DMS114 treated with DMSO at 0.1 percent for 48 hours (cell line): ENCODE measurements at regions not wholly inside any gene's neighbourhood (a gene's known extent, or its start where the extent isn't known, plus 50 kb on each side); places are given as distances from the start of the nearest gene placed in this dataset.
"Not testable (repeated sequence)": the region's sequence is repeated elsewhere in the genome, so short reads cannot be mapped to it uniquely, and the experiment has no call there.

Source experiments
- DNase-seq: peaks from one replicate; lab custom pipeline; 2025; ENCODE audit not compliant: unreplicated experiment; lab: John Stamatoyannopoulos, UW

- DNase-seq: no peak
Measured at GRCh38 chr5:116778651-116779280, 204.1 kb upstream of the SEMA6A start.

DNA sequence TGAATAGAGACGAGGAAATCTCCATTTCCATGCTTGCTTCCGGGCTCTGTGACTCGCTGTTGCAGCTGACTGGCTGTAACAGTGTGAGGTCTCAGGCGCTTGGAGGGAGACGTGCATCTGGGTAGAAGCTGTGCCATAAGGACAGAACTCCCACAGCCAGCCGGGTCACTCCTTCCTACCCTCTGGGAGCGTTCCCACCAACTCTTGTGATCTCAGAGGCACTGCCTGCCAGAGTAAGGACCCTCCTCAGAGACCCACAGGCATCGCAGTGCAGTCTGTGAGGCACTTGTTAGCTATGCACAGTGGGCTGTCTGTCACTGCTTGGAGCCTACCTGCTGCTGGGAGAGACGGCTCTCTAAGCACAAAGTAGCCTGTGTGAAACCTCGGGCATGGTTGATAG is 203.4 kb upstream of the SEMA6A start:
- no peak for DNase-seq

GRCh38 chr5:116773926-116774325 is 199.3 kb upstream of the SEMA6A start:
- DNase-seq: no peak

DNA sequence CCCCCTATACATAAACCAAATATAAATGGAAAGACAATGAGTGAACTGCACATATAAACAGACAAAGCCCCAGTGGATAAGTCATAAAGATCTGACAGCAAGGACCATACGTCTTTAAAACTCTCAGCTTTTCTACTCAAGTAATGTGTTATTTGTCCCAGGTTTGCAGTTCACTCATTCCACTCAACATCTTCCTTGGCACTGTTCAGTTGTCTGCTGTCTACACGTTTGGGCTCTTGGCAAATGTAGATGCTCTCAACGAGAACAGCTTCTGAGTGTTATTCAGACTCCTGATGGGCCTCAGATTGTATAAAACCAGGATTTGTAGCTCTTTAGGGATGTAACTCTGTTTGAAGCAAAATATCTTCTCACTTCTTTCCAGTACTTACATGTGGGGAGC is 198.2 kb upstream of the SEMA6A start:
- no peak for DNase-seq

- no peak for DNase-seq
Measured at GRCh38 chr5:116772152-116772501, 197.5 kb upstream of the SEMA6A start.

DNA sequence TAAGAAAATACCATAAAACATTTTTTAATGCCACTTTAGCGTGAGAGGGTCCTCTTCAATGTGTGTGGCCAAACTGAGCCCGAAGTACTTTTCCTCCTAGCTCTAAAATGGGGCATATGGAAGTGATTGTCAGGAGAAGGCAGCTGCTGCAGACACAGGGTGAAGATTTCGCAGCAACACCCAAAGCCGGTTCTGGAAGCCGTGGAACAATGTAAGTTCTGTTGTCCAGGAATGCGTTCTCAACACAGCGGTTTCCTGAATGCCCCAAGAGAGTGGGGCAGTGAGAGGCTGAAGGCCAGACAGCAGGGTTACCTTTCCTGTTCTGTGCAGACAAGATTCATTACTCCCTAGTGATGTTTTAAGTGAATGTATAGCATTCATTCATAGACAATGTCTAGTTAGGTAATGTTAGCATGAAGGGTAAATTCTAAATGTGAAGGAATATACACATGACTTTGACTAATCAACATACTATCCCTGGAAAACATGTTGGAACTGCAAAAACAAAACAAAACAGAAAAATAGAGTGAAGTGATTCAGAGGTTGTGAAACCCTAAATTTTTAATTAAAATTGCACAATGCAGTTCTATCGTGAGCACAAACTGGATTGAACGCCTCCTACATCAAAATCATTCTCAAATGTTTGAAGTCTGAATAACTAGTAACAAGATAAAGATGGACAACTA is 197.0 kb upstream of the SEMA6A start:
- DNase-seq: no peak

GRCh38 chr5:116769953-116770352 is 195.3 kb upstream of the SEMA6A start:
- DNase-seq: not testable (repeated sequence)

DNA sequence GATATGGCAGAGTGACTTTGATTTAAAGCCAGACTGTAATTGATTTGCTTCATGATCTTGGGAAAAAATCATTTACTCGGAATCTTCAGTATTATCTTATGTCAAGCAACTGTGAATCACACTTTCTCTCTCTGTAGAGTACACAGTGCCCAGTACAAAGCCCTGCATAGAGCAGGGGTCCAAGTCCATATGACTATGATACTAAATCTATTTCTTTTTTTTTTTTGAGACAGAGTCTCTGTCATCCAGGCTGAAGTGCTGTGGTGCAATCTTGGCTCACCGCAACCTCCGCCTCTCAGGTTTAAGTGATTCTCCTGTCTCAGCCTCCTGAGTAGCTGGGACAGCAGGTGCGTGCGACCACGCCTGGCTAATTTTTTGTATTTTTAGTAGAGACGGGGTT is 194.8 kb upstream of the SEMA6A start:
- DNase-seq: no peak

GRCh38 chr5:116766470-116766947 is 191.9 kb upstream of the SEMA6A start:
- no peak for DNase-seq

DNA sequence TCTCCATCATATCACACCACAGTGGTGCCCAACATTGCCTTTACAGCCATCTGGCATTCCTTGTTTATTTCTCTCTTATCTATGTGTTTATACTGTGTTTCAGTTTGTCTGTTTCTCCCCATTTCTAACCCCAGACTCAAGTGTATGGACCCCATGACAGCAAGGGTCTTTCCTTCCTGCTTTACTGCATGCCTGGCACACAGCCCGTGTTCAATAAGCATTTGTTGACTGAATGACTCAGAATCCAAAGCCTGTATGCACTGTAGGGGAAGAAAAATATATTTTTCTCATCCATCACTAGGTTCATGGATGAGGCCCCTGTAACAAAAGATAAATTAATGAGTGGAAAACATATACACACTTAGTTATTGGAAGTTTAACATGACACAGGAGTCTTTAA is 190.8 kb upstream of the SEMA6A start:
- DNase-seq: no peak

GRCh38 chr5:116764941-116765340 is 190.3 kb upstream of the SEMA6A start:
- no peak for DNase-seq

GRCh38 chr5:116763987-116764866 is 189.6 kb upstream of the SEMA6A start:
- no peak for DNase-seq

DNA sequence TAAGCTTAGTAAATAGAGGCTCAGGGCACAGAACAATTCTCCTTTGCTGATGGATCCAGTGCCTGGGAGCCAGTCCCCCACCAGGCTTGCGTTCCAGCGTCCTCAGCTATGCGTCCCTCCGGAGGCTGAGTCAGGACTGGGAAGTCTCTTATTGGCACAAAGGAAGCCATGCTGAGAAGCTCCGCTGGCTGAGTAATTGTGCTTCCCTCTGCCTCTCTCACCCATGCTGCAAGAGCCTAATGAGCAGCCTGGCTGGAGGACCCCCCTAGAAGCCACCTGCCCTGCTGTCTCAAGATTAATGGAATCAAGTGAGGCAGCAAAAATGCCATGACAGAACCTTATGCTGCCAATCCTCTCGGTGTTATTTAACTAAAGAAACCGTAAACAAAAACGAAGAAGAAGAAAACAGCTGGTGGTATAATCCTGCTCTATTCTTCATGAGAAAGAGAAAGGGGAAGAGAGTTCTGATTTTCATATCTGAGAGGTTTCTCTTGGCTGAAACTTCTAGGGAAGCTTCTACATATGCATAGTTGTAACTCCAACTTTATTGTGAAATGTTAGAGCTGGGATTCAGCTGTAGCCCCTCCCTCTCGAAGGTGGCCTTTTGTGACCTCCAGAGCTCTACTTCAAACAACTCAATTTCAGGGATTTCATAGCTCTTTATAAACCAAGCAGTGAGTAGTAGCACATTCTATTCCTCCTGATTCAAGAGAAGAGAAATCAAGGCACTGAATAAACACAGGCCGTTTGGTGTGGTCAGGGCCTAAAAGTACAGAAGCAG is 185.4 kb upstream of the SEMA6A start:
- no peak for DNase-seq

DNA sequence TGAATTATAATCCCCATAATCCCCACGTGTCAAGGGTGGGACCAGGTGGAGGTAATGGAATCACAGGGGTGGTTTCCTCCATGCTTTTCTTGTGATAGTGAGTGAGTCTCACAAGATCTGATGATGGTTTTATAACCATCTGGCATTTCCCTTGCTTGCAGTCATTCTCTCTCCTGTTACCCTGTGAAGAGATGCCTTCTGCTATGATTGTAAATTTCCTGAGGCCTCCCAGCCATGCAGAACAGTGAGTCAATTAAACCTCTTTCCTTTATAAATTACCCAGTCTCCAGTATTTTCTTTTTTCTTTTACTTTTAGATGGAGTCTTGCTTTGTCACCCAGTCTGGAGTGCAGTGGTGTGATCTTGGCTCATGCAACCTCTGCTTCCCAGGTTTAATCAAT is 182.7 kb upstream of the SEMA6A start:
- no peak for DNase-seq

- no peak for DNase-seq
Measured at GRCh38 chr5:116756531-116756930, 181.9 kb upstream of the SEMA6A start.

GRCh38 chr5:116754556-116754955 is 179.9 kb upstream of the SEMA6A start:
- DNase-seq: no peak

DNA sequence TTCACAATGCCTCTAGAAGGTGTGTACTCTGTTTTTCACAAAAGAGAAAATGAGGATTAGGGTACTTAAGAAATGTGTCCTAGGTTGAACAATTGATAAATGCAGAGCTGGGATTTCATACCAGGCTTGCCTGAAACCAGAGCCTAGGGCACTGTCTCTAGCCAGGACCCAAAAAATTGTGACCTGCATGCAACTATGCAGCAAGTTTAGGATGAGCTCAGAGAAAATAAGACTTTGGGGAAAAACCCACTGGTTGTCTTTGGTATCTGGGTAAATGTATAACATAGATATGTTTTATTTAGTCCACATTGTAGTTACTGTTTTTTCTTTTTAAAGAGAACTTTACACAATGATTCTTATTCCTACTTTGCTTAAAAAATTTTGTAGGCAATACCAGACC is 177.1 kb upstream of the SEMA6A start:
- DNase-seq: no peak

GRCh38 chr5:116750631-116751580 is 176.3 kb upstream of the SEMA6A start:
- DNase-seq: no peak

GRCh38 chr5:116747881-116748280 is 173.3 kb upstream of the SEMA6A start:
- DNase-seq: no peak

GRCh38 chr5:116746668-116747067 is 172.0 kb upstream of the SEMA6A start:
- no peak for DNase-seq
